ENCODE measurements at regions not wholly inside any gene's neighbourhood (a gene's known extent, or its start where the extent isn't known, plus 50 kb on each side); places are given as distances from the start of the nearest gene placed in this dataset.
"Not testable (repeated sequence)": the region's sequence is repeated elsewhere in the genome, so short reads cannot be mapped to it uniquely, and the experiment has no call there.

GRCh38 chr4:32841217-32841616 is 2121.0 kb downstream of the PCDH7 start:
- DNase-seq (ENCODE audit: low spot score): no peak

GRCh38 chr4:32847461-32847860 is 2127.3 kb downstream of the PCDH7 start:
- DNase-seq (ENCODE audit: low spot score): no peak

- no peak for DNase-seq (ENCODE audit: low spot score)
Measured at GRCh38 chr4:32855622-32856021, 2135.5 kb downstream of the PCDH7 start.

GRCh38 chr4:32858361-32858760 is 2138.2 kb downstream of the PCDH7 start:
- no peak for DNase-seq (ENCODE audit: low spot score)

- DNase-seq (ENCODE audit: low spot score): no peak
Measured at GRCh38 chr4:32858971-32859370, 2138.8 kb downstream of the PCDH7 start.

- DNase-seq (ENCODE audit: low spot score): no peak
Measured at GRCh38 chr4:32864713-32865351, 2144.7 kb downstream of the PCDH7 start.

GRCh38 chr4:32876546-32876945 is 2156.4 kb downstream of the PCDH7 start:
- DNase-seq (ENCODE audit: low spot score): no peak

GRCh38 chr4:32879913-32880312 is 2159.7 kb downstream of the PCDH7 start:
- DNase-seq (ENCODE audit: low spot score): no peak

- no peak for DNase-seq (ENCODE audit: low spot score)
Measured at GRCh38 chr4:32884198-32884597, 2164.0 kb downstream of the PCDH7 start.

- no peak for DNase-seq (ENCODE audit: low spot score)
Measured at GRCh38 chr4:32890398-32890797, 2170.2 kb downstream of the PCDH7 start.

GRCh38 chr4:32909053-32909452 is 2188.9 kb downstream of the PCDH7 start:
- no peak for DNase-seq (ENCODE audit: low spot score)

GRCh38 chr4:32909736-32910135 is 2189.6 kb downstream of the PCDH7 start:
- no peak for DNase-seq (ENCODE audit: low spot score)

- no peak for DNase-seq (ENCODE audit: low spot score)
Measured at GRCh38 chr4:32917586-32917985, 2197.4 kb downstream of the PCDH7 start.

GRCh38 chr4:32929796-32930699 is 2209.9 kb downstream of the PCDH7 start:
- DNase-seq (ENCODE audit: low spot score): no peak

- no peak for DNase-seq (ENCODE audit: low spot score)
Measured at GRCh38 chr4:32930700-32931099, 2210.5 kb downstream of the PCDH7 start.

- no peak for DNase-seq (ENCODE audit: low spot score)
Measured at GRCh38 chr4:32931475-32931874, 2211.3 kb downstream of the PCDH7 start.

- DNase-seq (ENCODE audit: low spot score): no peak
Measured at GRCh38 chr4:32932156-32932555, 2212.0 kb downstream of the PCDH7 start.

- not testable (repeated sequence) for DNase-seq (ENCODE audit: low spot score)
Measured at GRCh38 chr4:32939222-32939621, 2219.1 kb downstream of the PCDH7 start.

GRCh38 chr4:32950866-32951265 is 2230.7 kb downstream of the PCDH7 start:
- no peak for DNase-seq (ENCODE audit: low spot score)

- no peak for DNase-seq (ENCODE audit: low spot score)
Measured at GRCh38 chr4:32958586-32958985, 2238.4 kb downstream of the PCDH7 start.

- no peak for DNase-seq (ENCODE audit: low spot score)
Measured at GRCh38 chr4:32962100-32962499, 2241.9 kb downstream of the PCDH7 start.

- DNase-seq (ENCODE audit: low spot score): no peak
Measured at GRCh38 chr4:32985256-32985655, 2265.1 kb downstream of the PCDH7 start.

- no peak for DNase-seq (ENCODE audit: low spot score)
Measured at GRCh38 chr4:32986236-32986635, 2266.1 kb downstream of the PCDH7 start.
